SKM-1 treated with dmso at 0.1 percent for 144 hours (cell line): ENCODE measurements at regions not wholly inside any gene's neighbourhood (a gene's known extent, or its start where the extent isn't known, plus 50 kb on each side); places are given as distances from the start of the nearest gene placed in this dataset.
"Not testable (repeated sequence)": the region's sequence is repeated elsewhere in the genome, so short reads cannot be mapped to it uniquely, and the experiment has no call there.

Experiments
- DNase-seq: peaks from one replicate; lab custom pipeline; 2025; ENCODE audit not compliant: unreplicated experiment; lab: John Stamatoyannopoulos, UW

DNA sequence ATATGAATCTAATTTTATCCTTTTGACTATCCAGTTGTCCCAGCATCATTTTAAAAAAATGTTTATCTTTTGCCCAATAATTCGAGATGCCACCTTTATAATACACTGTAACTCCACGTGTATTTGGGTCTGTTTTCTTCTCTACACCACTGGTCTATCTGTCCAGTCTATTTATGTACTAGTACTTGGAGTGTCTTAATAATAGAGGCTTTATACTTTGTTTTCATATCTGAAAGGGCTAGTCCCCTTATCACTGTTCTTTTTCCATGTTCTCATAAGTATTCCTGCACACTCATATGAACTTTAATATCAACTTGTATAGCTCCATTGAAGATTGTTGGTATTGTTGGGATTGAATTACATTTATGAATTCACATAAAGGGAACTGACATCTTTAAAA lies 101.1 kb upstream of the RMP24 start:
- no peak for DNase-seq

- no peak for DNase-seq
Observed at GRCh38 chr18:35875566-35875965, 96.9 kb upstream of the RMP24 start.

DNA sequence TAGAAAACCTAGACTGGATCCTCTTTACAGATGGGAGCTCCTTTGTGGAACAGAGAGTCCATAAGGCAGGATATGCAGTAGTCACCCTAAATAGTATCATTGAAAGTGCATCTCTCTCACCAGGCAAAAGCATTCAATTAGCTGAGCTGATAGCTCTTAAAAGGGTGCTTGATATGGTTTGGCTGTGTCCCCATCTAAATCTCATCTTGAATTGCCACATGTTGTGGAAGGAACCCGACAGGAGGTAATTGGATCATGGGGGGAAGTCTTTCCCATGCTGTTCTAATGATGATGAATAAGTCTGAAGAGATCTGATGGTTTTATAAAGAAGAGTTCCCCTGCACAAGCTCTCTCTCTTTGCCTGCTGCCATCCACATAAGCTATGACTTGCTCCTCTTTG lies 96.2 kb upstream of the RMP24 start:
- no peak for DNase-seq

GRCh38 chr18:35880788-35881455 lies 91.6 kb upstream of the RMP24 start:
- no peak for DNase-seq

DNA sequence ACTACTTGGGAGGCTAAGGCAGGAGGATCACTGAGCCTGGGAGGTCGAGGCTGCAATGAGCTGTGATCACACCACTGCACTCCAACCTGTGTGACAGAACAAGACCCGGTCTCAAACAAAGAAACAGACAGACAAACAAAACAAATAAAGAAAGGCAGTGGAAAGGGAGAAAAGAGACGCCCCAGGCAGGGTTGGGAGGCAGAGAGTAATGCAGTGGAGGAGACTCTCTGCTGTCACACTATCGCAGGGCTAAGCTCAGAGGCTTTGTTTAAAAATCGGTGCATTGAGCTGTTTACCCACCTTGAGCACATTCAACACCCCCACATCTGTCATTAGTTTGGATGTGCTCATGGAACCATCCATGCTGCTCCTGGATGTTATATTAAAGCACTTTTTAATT lies 84.2 kb upstream of the RMP24 start:
- no peak for DNase-seq

GRCh38 chr18:35889677-35890076 lies 82.8 kb upstream of the RMP24 start:
- no peak for DNase-seq

DNA sequence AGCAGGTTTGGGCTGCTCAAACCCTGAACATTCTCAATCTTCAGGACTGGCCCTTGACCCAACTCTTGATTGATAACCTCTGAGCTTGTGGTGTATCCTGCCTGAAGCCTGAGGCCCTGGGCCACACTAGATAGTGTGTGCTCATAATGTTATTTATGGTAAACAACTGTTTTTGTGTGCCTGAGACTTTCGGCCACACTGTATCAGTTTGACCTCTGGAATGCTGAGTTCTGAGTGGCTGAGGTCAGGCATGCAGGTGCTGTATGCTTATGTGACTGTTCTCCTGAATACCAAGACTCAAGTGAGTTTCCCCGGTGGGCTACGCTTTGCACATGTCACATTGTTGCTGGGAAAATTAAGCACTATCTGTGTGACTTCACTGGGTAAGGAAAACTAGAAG lies 82.2 kb upstream of the RMP24 start:
- DNase-seq = no peak

DNA sequence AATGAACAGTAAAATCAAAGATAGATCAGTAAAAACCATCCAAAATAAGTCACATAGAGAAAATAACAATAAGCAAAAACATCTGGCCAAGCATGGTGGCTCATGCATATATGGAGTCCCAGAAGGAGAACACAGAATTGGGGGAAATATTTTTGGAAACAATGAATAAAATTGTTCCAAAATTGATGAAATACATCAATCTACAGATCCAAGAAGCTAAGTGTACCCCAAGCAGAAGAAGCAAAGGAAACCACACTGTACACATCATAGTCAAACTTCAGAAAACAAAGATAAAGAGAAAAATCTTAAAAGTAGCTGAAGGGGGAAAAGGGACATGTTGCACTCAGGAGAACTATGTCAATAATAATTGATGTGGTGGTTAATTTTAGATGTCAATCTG lies 80.4 kb upstream of the RMP24 start:
- DNase-seq = no peak

DNA sequence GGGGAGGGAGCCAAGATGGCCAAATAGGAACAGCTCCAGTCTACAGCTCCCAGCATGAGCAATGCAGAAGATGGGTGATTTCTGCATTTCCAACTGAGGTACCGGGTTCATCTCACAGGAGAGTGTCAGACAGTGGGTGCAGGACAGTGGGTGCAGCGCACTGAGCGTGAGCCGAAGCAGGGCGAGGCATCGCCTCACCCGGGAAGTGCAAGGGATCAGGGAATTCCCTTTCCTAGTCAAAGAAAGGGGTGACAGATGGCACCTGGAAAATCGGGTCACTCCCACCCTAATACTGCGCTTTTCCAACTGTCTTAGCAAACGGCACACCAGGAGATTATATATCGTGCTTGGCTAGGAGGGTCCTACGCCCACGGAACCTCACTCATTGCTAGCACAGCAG lies 75.0 kb upstream of the RMP24 start:
- DNase-seq = not testable (repeated sequence)

DNA sequence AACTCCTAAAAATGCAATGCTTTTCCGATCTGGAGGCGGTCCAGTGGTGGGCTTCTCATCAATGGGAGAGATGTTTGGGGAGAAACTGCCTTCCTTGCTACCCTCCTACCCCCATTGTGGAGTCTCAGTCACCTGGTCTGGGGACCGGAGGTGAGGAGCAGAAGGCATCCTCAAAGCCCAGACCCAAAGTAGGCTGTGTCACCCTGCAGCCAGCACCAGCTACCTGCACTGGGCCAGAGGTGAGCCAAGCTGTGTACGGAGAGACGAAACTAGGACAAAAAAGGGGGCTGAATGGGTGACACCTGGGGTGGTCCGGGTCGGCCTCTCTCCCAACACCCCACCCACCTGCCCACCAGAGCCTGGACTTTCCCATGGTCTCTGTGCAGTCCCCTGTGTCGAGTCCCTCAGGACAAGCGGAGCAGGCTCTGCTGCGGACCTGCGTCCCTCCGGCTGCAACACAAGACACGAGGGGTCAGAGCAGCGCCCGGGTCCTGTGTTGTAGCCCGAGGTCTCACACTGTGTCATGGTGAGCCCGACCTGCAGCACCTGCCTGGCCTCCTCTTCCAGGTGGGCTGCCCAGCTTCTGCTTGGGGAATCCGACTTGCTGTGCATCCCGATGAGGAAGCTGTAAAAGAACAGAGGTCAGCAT lies 68.0 kb upstream of the RMP24 start:
- no peak for DNase-seq

- DNase-seq = no peak
Observed at GRCh38 chr18:35905436-35905835, 67.0 kb upstream of the RMP24 start.

- DNase-seq = not testable (repeated sequence)
Observed at GRCh38 chr18:35906291-35906690, 66.2 kb upstream of the RMP24 start.

GRCh38 chr18:35910327-35910726 lies 62.2 kb upstream of the RMP24 start:
- DNase-seq = no peak

DNA sequence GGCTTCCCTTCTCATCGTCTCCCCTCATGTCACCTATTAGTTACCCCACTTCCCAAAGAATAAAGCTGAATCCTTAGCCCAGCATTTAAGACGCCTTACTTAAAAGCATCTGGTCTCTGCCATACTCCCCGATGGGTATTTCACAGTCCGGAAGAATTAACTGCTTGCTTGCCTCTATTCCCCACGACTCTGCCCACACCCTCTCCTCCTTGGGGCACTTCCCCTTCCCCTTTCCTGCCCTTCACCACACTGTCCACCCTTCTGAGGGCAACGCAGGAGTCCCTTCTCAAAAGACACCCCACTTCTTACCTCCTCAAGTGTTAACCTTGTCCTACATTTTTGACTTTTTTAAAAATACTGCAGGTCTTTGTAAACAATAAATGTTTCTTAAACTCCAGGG lies 60.1 kb upstream of the RMP24 start:
- peak; percentile 47 for DNase-seq

- no peak for DNase-seq
Observed at GRCh38 chr18:35915056-35915455, 57.4 kb upstream of the RMP24 start.

GRCh38 chr18:35917043-35917442 lies 55.4 kb upstream of the RMP24 start:
- DNase-seq = no peak

DNA sequence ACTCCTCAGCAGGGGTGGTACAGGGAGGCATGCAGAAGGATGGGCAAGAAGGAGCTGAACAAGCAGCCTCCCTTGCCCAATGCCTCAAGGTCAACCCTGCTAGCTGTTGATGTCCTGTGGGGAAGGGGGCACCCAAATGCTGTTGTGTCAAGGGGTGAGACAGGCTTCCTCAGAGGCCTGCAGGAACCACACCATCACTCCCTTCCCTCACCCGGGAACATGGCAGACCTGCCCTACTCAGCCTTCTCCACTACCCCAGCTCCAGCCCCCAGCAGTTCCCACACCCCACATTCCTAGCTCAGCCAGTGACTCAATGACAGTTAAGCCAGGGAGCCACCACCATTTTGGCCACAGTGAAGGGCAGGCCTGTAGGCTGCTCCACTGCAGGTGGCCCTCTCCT lies 53.9 kb upstream of the RMP24 start:
- DNase-seq = no peak

- DNase-seq = no peak
Observed at GRCh38 chr18:35919179-35919578, 53.3 kb upstream of the RMP24 start.

GRCh38 chr18:35920623-35921022 lies 51.9 kb upstream of the RMP24 start:
- DNase-seq = no peak
